ENCODE measurements at regions not wholly inside any gene's neighbourhood (a gene's known extent, or its start where the extent isn't known, plus 50 kb on each side); places are given as distances from the start of the nearest gene placed in this dataset.
"Not testable (repeated sequence)": the region's sequence is repeated elsewhere in the genome, so short reads cannot be mapped to it uniquely, and the experiment has no call there.

GRCh38 chr3:67239353-67239752 is 241.2 kb downstream of the KBTBD8 start:
- in situ Hi-C loops (cut with HindIII; ENCODE audit: low pct_unique_long_range_greater_than_20kb, low sequenced_read_pairs), result no loop called here
- DNase-seq (ENCODE audit: low read depth, low spot score), result no peak

GRCh38 chr3:67241084-67241483 is 243.0 kb downstream of the KBTBD8 start:
- DNase-seq (ENCODE audit: low read depth, low spot score), result no peak

GRCh38 chr3:67244130-67244529 is 246.0 kb downstream of the KBTBD8 start:
- in situ Hi-C loops (cut with HindIII; ENCODE audit: low pct_unique_long_range_greater_than_20kb, low sequenced_read_pairs), result no loop called here
- DNase-seq (ENCODE audit: low read depth, low spot score), result no peak

More at GRCh38 chr3:67241084-67241483, 243.0 kb downstream of the KBTBD8 start:
- in situ Hi-C loops (cut with HindIII; ENCODE audit: low pct_unique_long_range_greater_than_20kb, low sequenced_read_pairs), result no loop called here

- no peak for DNase-seq (ENCODE audit: low read depth, low spot score)
- in situ Hi-C loops (cut with HindIII; ENCODE audit: low pct_unique_long_range_greater_than_20kb, low sequenced_read_pairs), result no loop called here
Measured at GRCh38 chr3:67245545-67245944, 247.4 kb downstream of the KBTBD8 start.

GRCh38 chr3:67248726-67249125 is 250.6 kb downstream of the KBTBD8 start:
- no peak for DNase-seq (ENCODE audit: low read depth, low spot score)
- in situ Hi-C loops (cut with HindIII; ENCODE audit: low pct_unique_long_range_greater_than_20kb, low sequenced_read_pairs), result no loop called here

- in situ Hi-C loops (cut with HindIII; ENCODE audit: low pct_unique_long_range_greater_than_20kb, low sequenced_read_pairs); DNase-seq (ENCODE audit: low read depth, low spot score): not testable (repeated sequence)
Measured at GRCh38 chr3:67252906-67253305, 254.8 kb downstream of the KBTBD8 start.

- no peak for DNase-seq (ENCODE audit: low read depth, low spot score)
- in situ Hi-C loops (cut with HindIII; ENCODE audit: low pct_unique_long_range_greater_than_20kb, low sequenced_read_pairs), result no loop called here
Measured at GRCh38 chr3:67278015-67278618, 280.0 kb downstream of the KBTBD8 start.

GRCh38 chr3:67286586-67286985 is 288.5 kb downstream of the KBTBD8 start:
- in situ Hi-C loops (cut with HindIII; ENCODE audit: low pct_unique_long_range_greater_than_20kb, low sequenced_read_pairs), result no loop called here
- DNase-seq (ENCODE audit: low read depth, low spot score), result no peak

GRCh38 chr3:67288466-67289106 is 290.5 kb downstream of the KBTBD8 start:
- DNase-seq (ENCODE audit: low read depth, low spot score), result no peak
- in situ Hi-C loops (cut with HindIII; ENCODE audit: low pct_unique_long_range_greater_than_20kb, low sequenced_read_pairs), result no loop called here

GRCh38 chr3:67289626-67290025 is 291.5 kb downstream of the KBTBD8 start:
- in situ Hi-C loops (cut with HindIII; ENCODE audit: low pct_unique_long_range_greater_than_20kb, low sequenced_read_pairs), result no loop called here
- no peak for DNase-seq (ENCODE audit: low read depth, low spot score)

- in situ Hi-C loops (cut with HindIII; ENCODE audit: low pct_unique_long_range_greater_than_20kb, low sequenced_read_pairs), result no loop called here
Measured at GRCh38 chr3:67290438-67290837, 292.3 kb downstream of the KBTBD8 start.

GRCh38 chr3:67291287-67292252 is 293.5 kb downstream of the KBTBD8 start:
- in situ Hi-C loops (cut with HindIII; ENCODE audit: low pct_unique_long_range_greater_than_20kb, low sequenced_read_pairs), result no loop called here
- no peak for DNase-seq (ENCODE audit: low read depth, low spot score)

More at GRCh38 chr3:67290438-67290837, 292.3 kb downstream of the KBTBD8 start:
- no peak for DNase-seq (ENCODE audit: low read depth, low spot score)

- no peak for DNase-seq (ENCODE audit: low read depth, low spot score)
- in situ Hi-C loops (cut with HindIII; ENCODE audit: low pct_unique_long_range_greater_than_20kb, low sequenced_read_pairs), result no loop called here
Measured at GRCh38 chr3:67292356-67293121, 294.4 kb downstream of the KBTBD8 start.

GRCh38 chr3:67294341-67294740 is 296.2 kb downstream of the KBTBD8 start:
- DNase-seq (ENCODE audit: low read depth, low spot score), result no peak
- in situ Hi-C loops (cut with HindIII; ENCODE audit: low pct_unique_long_range_greater_than_20kb, low sequenced_read_pairs), result no loop called here

- DNase-seq (ENCODE audit: low read depth, low spot score), result no peak
- in situ Hi-C loops (cut with HindIII; ENCODE audit: low pct_unique_long_range_greater_than_20kb, low sequenced_read_pairs), result no loop called here
Measured at GRCh38 chr3:67296039-67296892, 298.2 kb downstream of the KBTBD8 start.

GRCh38 chr3:67297715-67298475 is 299.8 kb downstream of the KBTBD8 start:
- no peak for DNase-seq (ENCODE audit: low read depth, low spot score)
- in situ Hi-C loops (cut with HindIII; ENCODE audit: low pct_unique_long_range_greater_than_20kb, low sequenced_read_pairs), result no loop called here
